ENCODE measurements at regions not wholly inside any gene's neighbourhood (a gene's known extent, or its start where the extent isn't known, plus 50 kb on each side); places are given as distances from the start of the nearest gene placed in this dataset.

DNA sequence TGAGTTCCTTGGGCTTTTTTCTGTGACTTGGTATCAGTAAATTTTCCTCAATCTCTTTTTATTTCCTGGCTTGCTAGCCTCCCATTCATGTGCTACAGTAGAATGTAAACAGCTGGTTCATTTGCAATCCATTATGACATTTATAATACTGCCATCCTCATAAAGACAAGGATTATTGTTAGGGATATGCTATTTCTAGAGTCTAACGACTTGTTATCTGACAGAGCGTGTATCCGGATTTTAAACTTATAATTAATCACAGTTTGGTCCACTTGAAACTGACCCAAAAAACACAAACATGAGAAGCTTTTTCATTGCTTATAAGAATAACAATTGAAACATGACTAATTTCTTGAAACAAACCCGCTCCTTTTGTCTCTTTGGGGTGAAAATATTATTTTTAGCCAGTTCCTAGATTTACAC, 585.8 kb downstream of the TLE4 start:
- TF ChIP-seq, protein P1, sequence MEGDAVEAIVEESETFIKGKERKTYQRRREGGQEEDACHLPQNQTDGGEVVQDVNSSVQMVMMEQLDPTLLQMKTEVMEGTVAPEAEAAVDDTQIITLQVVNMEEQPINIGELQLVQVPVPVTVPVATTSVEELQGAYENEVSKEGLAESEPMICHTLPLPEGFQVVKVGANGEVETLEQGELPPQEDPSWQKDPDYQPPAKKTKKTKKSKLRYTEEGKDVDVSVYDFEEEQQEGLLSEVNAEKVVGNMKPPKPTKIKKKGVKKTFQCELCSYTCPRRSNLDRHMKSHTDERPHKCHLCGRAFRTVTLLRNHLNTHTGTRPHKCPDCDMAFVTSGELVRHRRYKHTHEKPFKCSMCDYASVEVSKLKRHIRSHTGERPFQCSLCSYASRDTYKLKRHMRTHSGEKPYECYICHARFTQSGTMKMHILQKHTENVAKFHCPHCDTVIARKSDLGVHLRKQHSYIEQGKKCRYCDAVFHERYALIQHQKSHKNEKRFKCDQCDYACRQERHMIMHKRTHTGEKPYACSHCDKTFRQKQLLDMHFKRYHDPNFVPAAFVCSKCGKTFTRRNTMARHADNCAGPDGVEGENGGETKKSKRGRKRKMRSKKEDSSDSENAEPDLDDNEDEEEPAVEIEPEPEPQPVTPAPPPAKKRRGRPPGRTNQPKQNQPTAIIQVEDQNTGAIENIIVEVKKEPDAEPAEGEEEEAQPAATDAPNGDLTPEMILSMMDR (IDR thresholded peaks at IDR 0.05): no peak
- no peak for TF ChIP-seq POLR2A (IDR thresholded peaks at IDR 0.05; ENCODE audit: low read depth)
- no peak for TF ChIP-seq POLR2AphosphoS5 (IDR thresholded peaks at IDR 0.05)
